ENCODE measurements at regions not wholly inside any gene's neighbourhood (a gene's known extent, or its start where the extent isn't known, plus 50 kb on each side); places are given as distances from the start of the nearest gene placed in this dataset.

DNA sequence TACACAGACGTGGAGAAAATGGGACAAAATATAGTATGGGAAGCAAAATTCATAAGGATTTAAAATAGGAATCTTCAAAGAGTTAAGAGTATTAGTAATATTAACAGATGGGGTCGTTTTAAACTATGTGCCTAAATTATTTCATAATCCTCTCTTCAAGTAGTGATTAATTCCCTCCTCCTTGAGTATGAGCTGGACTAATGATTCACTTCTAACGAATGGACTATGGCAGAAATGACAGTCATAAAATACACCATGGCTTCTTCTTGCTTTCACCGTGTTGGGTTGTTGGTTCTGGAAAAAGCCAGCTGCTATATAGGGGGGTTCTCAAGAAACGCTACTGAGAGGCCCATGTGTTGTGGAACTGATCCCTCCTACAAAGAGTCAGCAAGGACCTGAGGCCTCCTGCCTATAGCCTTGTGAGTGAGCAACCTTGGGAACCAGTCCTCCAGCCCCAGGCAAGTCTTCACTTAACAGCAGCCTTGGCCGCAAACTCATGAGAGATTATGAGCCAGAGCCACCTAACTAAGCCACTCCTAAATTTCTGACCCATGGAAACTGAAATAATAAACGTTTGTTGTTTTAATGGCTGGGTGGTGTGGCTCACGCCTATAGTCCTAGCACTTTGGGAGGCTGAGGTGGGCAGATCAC lies 64.8 kb upstream of the ABHD2 start (continued):
- TF ChIP-seq, protein P1, sequence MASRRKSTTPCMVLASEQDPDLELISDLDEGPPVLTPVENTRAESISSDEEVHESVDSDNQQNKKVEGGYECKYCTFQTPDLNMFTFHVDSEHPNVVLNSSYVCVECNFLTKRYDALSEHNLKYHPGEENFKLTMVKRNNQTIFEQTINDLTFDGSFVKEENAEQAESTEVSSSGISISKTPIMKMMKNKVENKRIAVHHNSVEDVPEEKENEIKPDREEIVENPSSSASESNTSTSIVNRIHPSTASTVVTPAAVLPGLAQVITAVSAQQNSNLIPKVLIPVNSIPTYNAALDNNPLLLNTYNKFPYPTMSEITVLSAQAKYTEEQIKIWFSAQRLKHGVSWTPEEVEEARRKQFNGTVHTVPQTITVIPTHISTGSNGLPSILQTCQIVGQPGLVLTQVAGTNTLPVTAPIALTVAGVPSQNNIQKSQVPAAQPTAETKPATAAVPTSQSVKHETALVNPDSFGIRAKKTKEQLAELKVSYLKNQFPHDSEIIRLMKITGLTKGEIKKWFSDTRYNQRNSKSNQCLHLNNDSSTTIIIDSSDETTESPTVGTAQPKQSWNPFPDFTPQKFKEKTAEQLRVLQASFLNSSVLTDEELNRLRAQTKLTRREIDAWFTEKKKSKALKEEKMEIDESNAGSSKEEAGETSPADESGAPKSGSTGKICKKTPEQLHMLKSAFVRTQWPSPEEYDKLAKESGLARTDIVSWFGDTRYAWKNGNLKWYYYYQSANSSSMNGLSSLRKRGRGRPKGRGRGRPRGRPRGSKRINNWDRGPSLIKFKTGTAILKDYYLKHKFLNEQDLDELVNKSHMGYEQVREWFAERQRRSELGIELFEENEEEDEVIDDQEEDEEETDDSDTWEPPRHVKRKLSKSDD (CRISPR knock-in tag; IDR thresholded peaks at IDR 0.05; ENCODE audit: low read depth) = no peak
- TF ChIP-seq FOXA3 (CRISPR knock-in tag; IDR thresholded peaks at IDR 0.05) = no peak
- no peak for TF ChIP-seq ZNF337 (CRISPR knock-in tag; IDR thresholded peaks at IDR 0.05; ENCODE audit: borderline replicate concordance, low read depth)
- TF ChIP-seq ARNT (IDR thresholded peaks at IDR 0.05) = no peak
- no peak for TF ChIP-seq RXRA (CRISPR knock-in tag; IDR thresholded peaks at IDR 0.05)

DNA sequence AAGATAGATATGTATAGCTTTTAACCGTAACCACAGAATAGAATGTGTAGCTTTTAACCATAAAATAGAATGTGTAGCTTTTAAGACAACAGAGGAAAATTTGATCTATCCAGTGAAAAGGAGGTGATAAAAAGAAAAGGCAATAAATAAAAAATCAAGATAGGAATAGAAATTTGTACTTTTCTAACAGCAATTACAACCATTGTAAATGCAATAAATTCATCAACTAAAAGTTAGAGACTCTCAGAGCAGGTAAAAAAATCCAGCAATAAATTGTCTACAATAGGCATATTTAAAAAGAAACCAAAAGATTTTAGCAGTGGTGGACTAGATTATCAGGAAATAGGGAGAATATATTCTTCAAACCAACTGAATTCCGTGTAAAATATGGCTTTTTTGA lies 63.8 kb upstream of the ABHD2 start:
- 46% methylated on average over 2 of the region's 2 CpGs for WGBS (ENCODE audit: low lambda C conversion rate)
- no peak overlapping the region for H2AFZ ChIP-seq (ENCODE audit: low read length)
- no peaks in the 10 kb centered on the region for H3K9me3 ChIP-seq (ENCODE audit: low read length)
- H3K27me3 ChIP-seq (ENCODE audit: control insufficient read depth in 1 of 2, insufficient read depth in 2 of 2, low read length in 2 of 2) = no peaks in the 10 kb centered on the region; a peak in 2 of 5 replicates
- intact Hi-C loops (cut with micrococcal nuclease; ENCODE audit: unreplicated experiment) = no loop called here
- no peak overlapping the region for H3K9ac ChIP-seq (ENCODE audit: insufficient read depth, low read depth, low read length)
- ATAC-seq = no peak
- ChIA-PET POLR2A (no interaction called here), CTCF (ENCODE audit: low intra/inter-chr PET ratio, low total read pairs) (no interaction called here)
- DNase-seq (ENCODE audit: low spot score) = no peak
- in situ Hi-C loops (cut with HindIII; ENCODE audit: extremely low pct_ligation_motif_present, low pct_unique_long_range_greater_than_20kb) = no loop called here
- no peak for FAIRE-seq
- H4K20me1 ChIP-seq (ENCODE audit: insufficient read depth, low read length) = no peaks in the 10 kb centered on the region
- H3K4me2 ChIP-seq (ENCODE audit: low read depth, low read length) = no peak overlapping the region
- no peak overlapping the region for H3K27ac ChIP-seq (ENCODE audit: extremely low read length, insufficient read depth, low read length)
- no peaks in the 10 kb centered on the region for H3K36me3 ChIP-seq (replicated peaks in 1 of 2; ENCODE audit: control insufficient read depth in 1 of 2, insufficient read depth in 2 of 2, low read length in 2 of 2)
- no TSS peak for BruUV-seq (replicated peaks)
- no peaks in the 10 kb centered on the region for H3K79me2 ChIP-seq (ENCODE audit: insufficient read depth, low read length)
- no peaks in the 10 kb centered on the region for H3K4me1 ChIP-seq (ENCODE audit: insufficient read depth, low read length)
- H3K4me3 ChIP-seq (replicated peaks in 1 of 3; ENCODE audit: insufficient read depth in 1 of 3, low read depth in 2 of 3, low read length in 3 of 3) = no peak overlapping the region
- TF ChIP-seq, protein P2, sequence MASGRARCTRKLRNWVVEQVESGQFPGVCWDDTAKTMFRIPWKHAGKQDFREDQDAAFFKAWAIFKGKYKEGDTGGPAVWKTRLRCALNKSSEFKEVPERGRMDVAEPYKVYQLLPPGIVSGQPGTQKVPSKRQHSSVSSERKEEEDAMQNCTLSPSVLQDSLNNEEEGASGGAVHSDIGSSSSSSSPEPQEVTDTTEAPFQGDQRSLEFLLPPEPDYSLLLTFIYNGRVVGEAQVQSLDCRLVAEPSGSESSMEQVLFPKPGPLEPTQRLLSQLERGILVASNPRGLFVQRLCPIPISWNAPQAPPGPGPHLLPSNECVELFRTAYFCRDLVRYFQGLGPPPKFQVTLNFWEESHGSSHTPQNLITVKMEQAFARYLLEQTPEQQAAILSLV (CRISPR knock-in tag; IDR thresholded peaks at IDR 0.05; ENCODE audit: borderline replicate concordance) = no peak
- TF ChIP-seq CBX2 (IDR thresholded peaks at IDR 0.05; ENCODE audit: low read depth, low read length) = no peak
- no peak for TF ChIP-seq CBX2 (CRISPR knock-in tag; IDR thresholded peaks at IDR 0.05; ENCODE audit: low read depth)
- TF ChIP-seq, protein P3, sequence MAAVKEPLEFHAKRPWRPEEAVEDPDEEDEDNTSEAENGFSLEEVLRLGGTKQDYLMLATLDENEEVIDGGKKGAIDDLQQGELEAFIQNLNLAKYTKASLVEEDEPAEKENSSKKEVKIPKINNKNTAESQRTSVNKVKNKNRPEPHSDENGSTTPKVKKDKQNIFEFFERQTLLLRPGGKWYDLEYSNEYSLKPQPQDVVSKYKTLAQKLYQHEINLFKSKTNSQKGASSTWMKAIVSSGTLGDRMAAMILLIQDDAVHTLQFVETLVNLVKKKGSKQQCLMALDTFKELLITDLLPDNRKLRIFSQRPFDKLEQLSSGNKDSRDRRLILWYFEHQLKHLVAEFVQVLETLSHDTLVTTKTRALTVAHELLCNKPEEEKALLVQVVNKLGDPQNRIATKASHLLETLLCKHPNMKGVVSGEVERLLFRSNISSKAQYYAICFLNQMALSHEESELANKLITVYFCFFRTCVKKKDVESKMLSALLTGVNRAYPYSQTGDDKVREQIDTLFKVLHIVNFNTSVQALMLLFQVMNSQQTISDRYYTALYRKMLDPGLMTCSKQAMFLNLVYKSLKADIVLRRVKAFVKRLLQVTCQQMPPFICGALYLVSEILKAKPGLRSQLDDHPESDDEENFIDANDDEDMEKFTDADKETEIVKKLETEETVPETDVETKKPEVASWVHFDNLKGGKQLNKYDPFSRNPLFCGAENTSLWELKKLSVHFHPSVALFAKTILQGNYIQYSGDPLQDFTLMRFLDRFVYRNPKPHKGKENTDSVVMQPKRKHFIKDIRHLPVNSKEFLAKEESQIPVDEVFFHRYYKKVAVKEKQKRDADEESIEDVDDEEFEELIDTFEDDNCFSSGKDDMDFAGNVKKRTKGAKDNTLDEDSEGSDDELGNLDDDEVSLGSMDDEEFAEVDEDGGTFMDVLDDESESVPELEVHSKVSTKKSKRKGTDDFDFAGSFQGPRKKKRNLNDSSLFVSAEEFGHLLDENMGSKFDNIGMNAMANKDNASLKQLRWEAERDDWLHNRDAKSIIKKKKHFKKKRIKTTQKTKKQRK (IDR thresholded peaks at IDR 0.05; ENCODE audit: low read length) = no peak
- TF ChIP-seq ZC3H13 (CRISPR knock-in tag; IDR thresholded peaks at IDR 0.05) = no peak
- TF ChIP-seq ZNF136 (CRISPR knock-in tag; IDR thresholded peaks at IDR 0.05; ENCODE audit: low read depth) = no peak
- TF ChIP-seq, protein P4, sequence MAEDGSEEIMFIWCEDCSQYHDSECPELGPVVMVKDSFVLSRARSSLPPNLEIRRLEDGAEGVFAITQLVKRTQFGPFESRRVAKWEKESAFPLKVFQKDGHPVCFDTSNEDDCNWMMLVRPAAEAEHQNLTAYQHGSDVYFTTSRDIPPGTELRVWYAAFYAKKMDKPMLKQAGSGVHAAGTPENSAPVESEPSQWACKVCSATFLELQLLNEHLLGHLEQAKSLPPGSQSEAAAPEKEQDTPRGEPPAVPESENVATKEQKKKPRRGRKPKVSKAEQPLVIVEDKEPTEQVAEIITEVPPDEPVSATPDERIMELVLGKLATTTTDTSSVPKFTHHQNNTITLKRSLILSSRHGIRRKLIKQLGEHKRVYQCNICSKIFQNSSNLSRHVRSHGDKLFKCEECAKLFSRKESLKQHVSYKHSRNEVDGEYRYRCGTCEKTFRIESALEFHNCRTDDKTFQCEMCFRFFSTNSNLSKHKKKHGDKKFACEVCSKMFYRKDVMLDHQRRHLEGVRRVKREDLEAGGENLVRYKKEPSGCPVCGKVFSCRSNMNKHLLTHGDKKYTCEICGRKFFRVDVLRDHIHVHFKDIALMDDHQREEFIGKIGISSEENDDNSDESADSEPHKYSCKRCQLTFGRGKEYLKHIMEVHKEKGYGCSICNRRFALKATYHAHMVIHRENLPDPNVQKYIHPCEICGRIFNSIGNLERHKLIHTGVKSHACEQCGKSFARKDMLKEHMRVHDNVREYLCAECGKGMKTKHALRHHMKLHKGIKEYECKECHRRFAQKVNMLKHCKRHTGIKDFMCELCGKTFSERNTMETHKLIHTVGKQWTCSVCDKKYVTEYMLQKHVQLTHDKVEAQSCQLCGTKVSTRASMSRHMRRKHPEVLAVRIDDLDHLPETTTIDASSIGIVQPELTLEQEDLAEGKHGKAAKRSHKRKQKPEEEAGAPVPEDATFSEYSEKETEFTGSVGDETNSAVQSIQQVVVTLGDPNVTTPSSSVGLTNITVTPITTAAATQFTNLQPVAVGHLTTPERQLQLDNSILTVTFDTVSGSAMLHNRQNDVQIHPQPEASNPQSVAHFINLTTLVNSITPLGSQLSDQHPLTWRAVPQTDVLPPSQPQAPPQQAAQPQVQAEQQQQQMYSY (CRISPR knock-in tag; IDR thresholded peaks at IDR 0.05) = no peak
- TF ChIP-seq SNAI1 (CRISPR knock-in tag; IDR thresholded peaks at IDR 0.05; ENCODE audit: borderline replicate concordance) = no peak
